GM12892 (cell line): ENCODE measurements at regions not wholly inside any gene's neighbourhood (a gene's known extent, or its start where the extent isn't known, plus 50 kb on each side); places are given as distances from the start of the nearest gene placed in this dataset.

Experiments used
- DNase-seq: peaks from one replicate; pipeline ENCODE4 v3.0.0; 2011; ENCODE audit not compliant: insufficient read length
- FAIRE-seq: peaks from 2 replicates; lab custom pipeline; 2011; peaks lifted over from hg19 to GRCh38; lab: Jason Lieb, UNC
- POLR2A ChIP-seq: IDR thresholded peaks from 2 replicates; pipeline ENCODE4 v1.6.1; 2011; ENCODE audit warnings: low read depth, low read length, control low read depth
- POLR2AphosphoS5 ChIP-seq: IDR thresholded peaks from 2 replicates; pipeline ENCODE4 v1.6.1; 2011; ENCODE audit warnings: low read depth, low read length, control low read depth
- TAF1 ChIP-seq: IDR thresholded peaks from 2 replicates; pipeline ENCODE4 v1.6.1; 2011; ENCODE audit warnings: low read depth, mild to moderate bottlenecking, control low read depth, low read length, borderline replicate concordance

GRCh38 chr7:47043304-47043703 is 538.6 kb downstream of the TNS3 start:
- TF ChIP-seq TAF1, result no peak
- no peak for TF ChIP-seq POLR2AphosphoS5
- TF ChIP-seq POLR2A, result no peak
- FAIRE-seq (no peak), DNase-seq (no peak)

- DNase-seq (no peak), FAIRE-seq (no peak)
- TF ChIP-seq TAF1 (no peak), POLR2AphosphoS5 (no peak), POLR2A (no peak)
Measured at GRCh38 chr7:47042669-47043068, 539.2 kb downstream of the TNS3 start.

- FAIRE-seq, result no peak
- DNase-seq, result no peak
- TF ChIP-seq POLR2AphosphoS5 (no peak), TAF1 (no peak), POLR2A (no peak)
Measured at GRCh38 chr7:47040795-47041347, 541.0 kb downstream of the TNS3 start.

- DNase-seq (no peak), FAIRE-seq (no peak)
- TF ChIP-seq POLR2AphosphoS5, result no peak
- TF ChIP-seq POLR2A, result no peak
- no peak for TF ChIP-seq TAF1
Measured at GRCh38 chr7:47039904-47040303, 542.0 kb downstream of the TNS3 start.

GRCh38 chr7:47039089-47039648 is 542.7 kb downstream of the TNS3 start:
- FAIRE-seq, result no peak
- TF ChIP-seq TAF1, result no peak
- no peak for TF ChIP-seq POLR2A
- TF ChIP-seq POLR2AphosphoS5, result no peak
- no peak for DNase-seq

- FAIRE-seq, result no peak
- DNase-seq, result no peak
- TF ChIP-seq TAF1 (no peak), POLR2AphosphoS5 (no peak), POLR2A (no peak)
Measured at GRCh38 chr7:47038621-47039020, 543.3 kb downstream of the TNS3 start.

GRCh38 chr7:47037607-47038006 is 544.3 kb downstream of the TNS3 start:
- TF ChIP-seq POLR2AphosphoS5 (no peak), POLR2A (no peak), TAF1 (no peak)
- no peak for DNase-seq
- no peak for FAIRE-seq

- TF ChIP-seq POLR2A (no peak), TAF1 (no peak), POLR2AphosphoS5 (no peak)
- FAIRE-seq (no peak), DNase-seq (no peak)
Measured at GRCh38 chr7:47036909-47037308, 545.0 kb downstream of the TNS3 start.

- DNase-seq (no peak), FAIRE-seq (no peak)
- TF ChIP-seq POLR2A (no peak), TAF1 (no peak), POLR2AphosphoS5 (no peak)
Measured at GRCh38 chr7:47035522-47035921, 546.4 kb downstream of the TNS3 start.

GRCh38 chr7:47034180-47034579 is 547.7 kb downstream of the TNS3 start:
- TF ChIP-seq POLR2AphosphoS5 (no peak), POLR2A (no peak), TAF1 (no peak)
- DNase-seq, result no peak
- no peak for FAIRE-seq

- no peak for FAIRE-seq
- TF ChIP-seq POLR2AphosphoS5 (no peak), POLR2A (no peak), TAF1 (no peak)
- no peak for DNase-seq
Measured at GRCh38 chr7:47032536-47032908, 549.4 kb downstream of the TNS3 start.

- TF ChIP-seq TAF1 (no peak), POLR2AphosphoS5 (no peak), POLR2A (no peak)
- DNase-seq (no peak), FAIRE-seq (no peak)
Measured at GRCh38 chr7:47031786-47032535, 550.0 kb downstream of the TNS3 start.
